IPS DF 6.9 (cell line): ENCODE measurements at regions not wholly inside any gene's neighbourhood (a gene's known extent, or its start where the extent isn't known, plus 50 kb on each side); places are given as distances from the start of the nearest gene placed in this dataset.

Source experiments
- DNase-seq: peaks from one replicate; pipeline ENCODE4 v3.0.0-alpha.2; 2013; ENCODE audit warnings: low read depth, low spot score
- H3K27ac ChIP-seq: one replicate; pipeline ENCODE4 v1.5.1; 2013; ENCODE audit warnings: low read length, control low read depth
- H3K27me3 ChIP-seq: 2 replicates; pipeline ENCODE4 v1.6.1; 2013; ENCODE audit warnings: mild to moderate bottlenecking, low read length; ENCODE audit not compliant: control insufficient read depth, insufficient read depth
- H3K36me3 ChIP-seq: 2 replicates; pipeline ENCODE4 v1.6.1; 2013; ENCODE audit warnings: low read length; ENCODE audit not compliant: control insufficient read depth, insufficient read depth
- H3K4me1 ChIP-seq: 2 replicates; pipeline ENCODE4 v1.6.1; 2013; ENCODE audit warnings: low read length; ENCODE audit not compliant: control insufficient read depth, insufficient read depth
- H3K4me3 ChIP-seq: 2 replicates; pipeline ENCODE4 v1.5.1; 2013; ENCODE audit warnings: mild to moderate bottlenecking, low read length
- H3K9me3 ChIP-seq: 2 replicates; pipeline ENCODE4 v1.6.1; 2013; ENCODE audit warnings: low read length, inconsistent platforms; ENCODE audit not compliant: control insufficient read depth, insufficient read depth
- WGBS: extraction: QIAGEN DNeasy Blood & Tissue Kit; methylation state at CpG from one replicate; pipeline ENCODE4 v1.1.7; 2013; ENCODE audit warnings: mixed read lengths, missing lambda C conversion rate; ENCODE audit not compliant: insufficient read length, insufficient coverage; 5-methylcytosine and 5-hydroxymethylcytosine counted together

DNA sequence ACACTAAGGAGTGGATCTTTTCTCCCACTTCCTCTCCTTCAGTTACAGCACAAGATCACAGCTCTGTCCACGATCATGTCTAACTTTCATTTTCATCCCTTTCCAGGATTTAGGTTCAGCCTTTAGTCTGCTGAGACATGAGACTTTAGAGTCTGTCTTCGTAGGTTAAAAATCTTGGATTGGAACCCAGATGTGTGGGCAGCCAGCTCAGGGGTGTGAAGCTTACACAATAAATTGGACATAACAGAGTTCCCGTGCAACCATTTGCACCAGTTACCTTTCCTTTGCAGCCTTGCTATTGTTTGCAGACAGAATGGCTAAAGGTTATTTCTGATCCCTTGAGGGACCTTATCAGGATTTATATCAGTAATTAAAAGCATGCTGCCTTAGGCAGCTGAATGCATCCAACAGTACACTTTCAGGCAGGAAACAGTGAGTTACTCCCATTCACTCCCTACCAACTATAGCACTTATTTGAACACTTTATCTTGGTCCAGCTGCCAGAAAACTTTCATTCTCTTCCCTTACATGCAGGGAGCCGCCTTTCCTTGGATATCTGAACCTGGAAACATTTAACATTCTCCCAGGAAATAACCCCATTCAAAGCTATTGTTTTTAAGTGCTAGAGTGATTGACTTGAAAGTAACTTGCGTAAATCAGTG is 87.3 kb downstream of the TMEM100 start:
- Histone ChIP-seq H3K4me1 (no peaks in the 10 kb centered on the region), H3K27me3 (no peaks in the 10 kb centered on the region), H3K27ac (no peak overlapping the region), H3K9me3 (no peaks in the 10 kb centered on the region), H3K36me3 (no peaks in the 10 kb centered on the region), H3K4me3 (no peak overlapping the region)
- no peak for DNase-seq
- WGBS, result no CpG with 5 or more reads among the region's 5 CpGs

DNA sequence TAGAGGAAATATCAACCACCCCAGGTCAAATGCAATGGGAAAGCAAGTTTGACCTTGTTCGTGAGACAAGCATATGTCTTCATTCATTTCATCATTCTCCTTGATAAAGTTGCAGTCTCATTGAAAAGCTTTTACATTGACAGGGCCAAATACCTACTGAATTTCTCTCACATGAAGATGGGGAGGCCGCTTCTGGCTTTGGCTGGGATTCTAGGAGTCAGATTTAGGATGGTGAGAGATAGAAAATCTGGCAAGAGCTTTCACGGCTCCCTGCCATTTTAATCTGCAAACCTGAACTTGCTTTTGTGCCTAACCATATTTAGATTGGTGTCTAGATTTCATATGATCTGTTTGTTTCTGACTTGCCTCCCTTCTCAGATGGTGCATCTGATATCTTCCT is 88.0 kb downstream of the TMEM100 start:
- no peaks in the 10 kb centered on the region for H3K36me3 ChIP-seq
- no peak overlapping the region for H3K4me3 ChIP-seq
- no peaks in the 10 kb centered on the region for H3K9me3 ChIP-seq
- H3K27ac ChIP-seq, result no peak overlapping the region
- DNase-seq, result no peak
- WGBS, result no CpG with 5 or more reads among the region's 3 CpGs
- H3K4me1 ChIP-seq, result no peaks in the 10 kb centered on the region
- no peaks in the 10 kb centered on the region for H3K27me3 ChIP-seq

DNA sequence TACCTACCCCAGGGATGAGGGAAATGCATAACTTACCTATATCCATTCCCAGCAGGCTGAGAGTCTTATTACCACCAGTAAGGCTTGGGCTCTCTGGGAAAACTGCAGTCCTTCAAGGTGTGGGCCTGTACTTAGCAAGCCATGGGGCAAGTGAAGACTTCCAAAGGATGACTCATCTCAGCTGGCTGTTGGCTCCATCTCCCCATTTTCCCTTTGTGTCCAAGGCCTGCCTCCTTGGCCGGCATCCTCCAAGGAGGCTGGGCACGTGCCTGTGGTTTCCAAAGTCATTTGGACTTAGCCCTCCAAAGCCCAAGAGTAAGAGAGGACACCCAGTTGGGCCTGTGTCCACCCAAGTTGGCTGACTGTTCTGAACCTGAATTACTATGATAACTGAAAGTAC is 89.8 kb downstream of the TMEM100 start:
- no peak for DNase-seq
- Histone ChIP-seq H3K27ac (no peak overlapping the region), H3K4me1 (no peaks in the 10 kb centered on the region), H3K36me3 (no peaks in the 10 kb centered on the region), H3K9me3 (no peaks in the 10 kb centered on the region), H3K4me3 (no peak overlapping the region), H3K27me3 (no peaks in the 10 kb centered on the region)
- WGBS, result no CpG with 5 or more reads among the region's 2 CpGs

DNA sequence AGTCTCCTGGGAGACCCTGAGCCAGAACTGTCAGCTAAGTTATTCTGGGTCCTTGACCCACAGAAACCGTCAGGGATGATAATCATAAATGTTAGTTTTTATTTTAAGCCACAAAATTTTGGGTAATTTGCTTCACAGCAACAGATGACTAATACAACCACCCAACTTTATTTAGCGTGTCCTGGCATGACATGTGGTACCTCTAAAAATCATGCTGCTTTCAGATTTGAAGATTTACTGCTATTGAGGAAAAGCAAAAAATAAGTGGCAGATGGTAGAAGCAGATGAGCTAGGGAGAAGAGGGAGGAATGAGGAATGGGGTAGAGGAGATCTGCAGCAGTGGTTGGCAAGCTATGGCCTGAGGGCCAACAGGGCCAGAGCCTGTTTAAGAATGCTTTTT is 90.4 kb downstream of the TMEM100 start:
- no peaks in the 10 kb centered on the region for H3K27me3 ChIP-seq
- H3K4me3 ChIP-seq, result no peak overlapping the region
- no peak for DNase-seq
- no peak overlapping the region for H3K27ac ChIP-seq
- no peaks in the 10 kb centered on the region for H3K9me3 ChIP-seq
- no CpG with 5 or more reads among the region's 2 CpGs for WGBS
- H3K4me1 ChIP-seq, result no peaks in the 10 kb centered on the region
- no peaks in the 10 kb centered on the region for H3K36me3 ChIP-seq

DNA sequence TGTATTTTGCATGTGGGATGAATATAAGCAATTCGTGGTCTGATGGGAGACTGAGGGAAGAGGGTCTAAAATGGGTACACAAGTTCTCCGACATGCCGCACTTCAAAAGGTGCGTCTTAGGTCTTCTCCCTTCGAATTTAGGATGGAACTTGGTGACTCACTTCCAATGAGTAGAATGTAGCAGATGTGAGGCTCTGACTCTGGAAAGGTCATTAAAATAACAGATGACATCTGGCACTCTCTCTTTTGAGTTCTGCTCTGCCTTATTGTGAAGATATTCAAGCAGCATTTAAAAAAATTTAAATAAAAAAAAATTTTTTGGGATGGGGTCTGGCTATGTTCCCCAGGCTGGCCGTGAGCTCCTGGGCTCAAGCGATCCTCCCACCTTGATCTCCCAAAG is 92.7 kb downstream of the TMEM100 start:
- Histone ChIP-seq H3K9me3 (no peaks in the 10 kb centered on the region), H3K4me1 (no peaks in the 10 kb centered on the region), H3K4me3 (no peak overlapping the region), H3K27ac (no peak overlapping the region), H3K36me3 (no peaks in the 10 kb centered on the region), H3K27me3 (no peaks in the 10 kb centered on the region)
- DNase-seq, result no peak
- WGBS, result no CpG with 5 or more reads among the region's 7 CpGs

DNA sequence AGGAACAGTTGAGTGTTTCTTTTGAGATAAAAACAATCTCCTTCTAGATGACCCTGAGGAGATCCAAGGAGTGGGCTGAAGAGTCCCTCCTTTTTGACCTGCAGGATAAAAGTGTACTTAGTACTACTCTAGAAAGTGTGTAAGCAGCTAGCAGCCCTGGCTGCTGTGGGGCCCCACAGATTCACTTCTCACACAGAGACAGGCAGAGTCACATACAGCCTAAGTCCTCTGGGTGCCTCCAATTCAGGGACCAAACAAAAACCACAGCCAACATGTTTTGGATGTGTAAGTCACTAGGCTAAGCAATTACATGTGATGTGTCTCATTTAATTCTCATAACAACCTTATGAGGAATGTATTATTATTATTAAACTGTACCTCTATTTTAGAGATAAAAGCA is 97.1 kb downstream of the TMEM100 start:
- H3K27ac ChIP-seq, result no peak overlapping the region
- DNase-seq, result no peak
- no peaks in the 10 kb centered on the region for H3K36me3 ChIP-seq
- no peaks in the 10 kb centered on the region for H3K9me3 ChIP-seq
- no peak overlapping the region for H3K4me3 ChIP-seq
- no peaks in the 10 kb centered on the region for H3K27me3 ChIP-seq
- H3K4me1 ChIP-seq, result no peaks in the 10 kb centered on the region

DNA sequence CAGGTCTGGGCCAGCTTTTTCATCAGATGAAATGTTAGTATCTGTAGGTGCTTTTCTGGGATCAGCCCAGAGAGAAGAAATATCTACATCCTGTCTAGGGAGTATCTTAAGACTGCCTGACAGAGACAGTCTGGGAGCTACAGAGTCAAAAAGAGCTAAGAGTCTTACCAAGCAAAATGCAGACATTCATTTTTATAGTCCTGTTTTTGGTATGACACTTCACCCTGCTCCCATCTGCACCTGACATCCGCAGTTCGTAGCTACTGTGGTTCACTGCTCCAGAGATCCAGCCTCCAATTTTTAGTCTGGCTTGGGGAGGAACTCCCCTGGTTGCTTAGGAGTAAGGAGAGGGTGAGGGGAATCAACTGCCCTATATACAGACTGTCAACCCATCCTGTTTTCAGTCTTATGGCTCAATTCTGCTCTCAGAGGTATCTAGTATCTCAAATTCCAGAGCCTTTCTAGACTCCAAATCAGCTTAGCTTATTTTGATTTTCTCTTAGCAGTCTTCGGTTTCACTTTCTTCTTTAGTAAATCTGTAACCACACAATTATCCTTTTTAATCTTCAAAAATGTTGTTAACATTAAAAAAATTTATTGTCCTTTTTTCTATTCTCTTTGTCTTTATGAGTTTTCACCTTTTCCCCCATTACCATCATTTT is 97.8 kb downstream of the TMEM100 start:
- H3K27me3 ChIP-seq, result no peaks in the 10 kb centered on the region
- 100% methylated on average over 1 of the region's 3 CpGs for WGBS
- no peaks in the 10 kb centered on the region for H3K9me3 ChIP-seq
- no peak for DNase-seq
- H3K27ac ChIP-seq, result no peak overlapping the region
- H3K4me1 ChIP-seq, result no peaks in the 10 kb centered on the region
- H3K4me3 ChIP-seq, result no peak overlapping the region
- no peaks in the 10 kb centered on the region for H3K36me3 ChIP-seq

DNA sequence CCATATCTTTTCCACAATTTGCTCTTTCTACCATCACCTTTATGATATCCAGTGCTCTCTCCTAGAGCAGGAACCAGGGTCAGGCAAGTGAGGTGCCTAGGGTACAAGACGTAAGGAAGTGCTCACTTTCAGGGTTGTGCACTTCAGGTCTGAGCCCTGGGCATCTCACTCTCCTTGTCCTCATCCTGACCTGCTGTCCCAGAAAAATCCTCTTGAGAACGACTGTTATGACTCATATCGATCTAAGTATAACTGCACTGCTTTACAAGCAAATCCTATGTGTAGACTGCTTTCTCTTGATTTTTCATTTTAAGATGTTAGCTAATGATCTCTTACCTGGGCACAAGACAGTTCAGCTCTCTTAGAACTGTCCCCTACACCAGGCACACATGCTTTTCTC is 100.1 kb downstream of the TMEM100 start:
- DNase-seq, result no peak

DNA sequence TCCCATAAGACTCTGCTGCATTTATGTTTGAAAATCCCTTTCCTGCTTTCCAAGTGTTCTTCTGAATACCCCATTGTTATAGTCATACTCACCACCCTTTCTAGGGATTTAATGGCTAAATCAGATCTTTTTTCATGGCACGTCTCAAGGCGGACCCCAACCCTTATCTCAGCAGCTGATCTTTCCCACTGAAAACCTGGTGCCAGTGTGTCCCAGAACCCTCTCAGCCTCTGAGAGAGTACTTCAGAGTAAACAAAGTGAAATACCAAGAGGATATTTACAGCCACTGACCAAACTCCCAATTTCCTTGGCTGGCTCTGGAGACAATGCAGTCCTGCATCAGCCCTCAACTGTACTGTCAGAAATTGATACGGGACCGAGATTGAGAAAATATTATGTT is 101.7 kb downstream of the TMEM100 start:
- Histone ChIP-seq H3K4me1 (no peaks in the 10 kb centered on the region), H3K27me3 (no peaks in the 10 kb centered on the region), H3K9me3 (no peaks in the 10 kb centered on the region), H3K27ac (no peak overlapping the region), H3K4me3 (no peak overlapping the region), H3K36me3 (no peaks in the 10 kb centered on the region)
- no CpG with 5 or more reads among the region's 4 CpGs for WGBS
- DNase-seq, result no peak

More for the DNA sequence above, 100.1 kb downstream of the TMEM100 start:
- Histone ChIP-seq H3K27me3 (no peaks in the 10 kb centered on the region), H3K9me3 (no peaks in the 10 kb centered on the region), H3K27ac (no peak overlapping the region), H3K4me1 (no peaks in the 10 kb centered on the region), H3K4me3 (no peak overlapping the region), H3K36me3 (no peaks in the 10 kb centered on the region)
- no CpG with 5 or more reads among the region's 3 CpGs for WGBS

DNA sequence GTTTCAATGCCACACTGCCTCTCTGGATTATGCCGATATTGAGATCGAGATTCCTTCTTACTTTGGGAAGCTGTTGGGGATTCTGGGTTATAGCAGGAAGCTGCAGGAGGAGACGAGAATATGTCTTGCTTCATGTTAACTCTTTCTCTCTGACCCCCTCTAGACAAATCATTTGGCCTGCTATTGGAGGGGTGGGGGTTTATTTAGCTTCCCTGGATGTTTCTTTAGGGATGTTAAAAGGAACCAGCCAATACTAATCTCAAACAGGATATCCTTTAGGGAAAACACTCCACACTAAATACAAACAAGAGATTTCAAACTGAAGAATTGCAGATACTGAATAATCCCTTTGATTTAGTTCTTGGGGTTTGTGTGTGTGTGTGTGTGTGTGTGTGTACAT is 102.6 kb downstream of the TMEM100 start:
- no peaks in the 10 kb centered on the region for H3K36me3 ChIP-seq
- H3K27ac ChIP-seq, result no peak overlapping the region
- H3K4me3 ChIP-seq, result no peak overlapping the region
- no peaks in the 10 kb centered on the region for H3K27me3 ChIP-seq
- no CpG with 5 or more reads among the region's 3 CpGs for WGBS
- no peaks in the 10 kb centered on the region for H3K4me1 ChIP-seq
- DNase-seq, result no peak
- H3K9me3 ChIP-seq, result no peaks in the 10 kb centered on the region

DNA sequence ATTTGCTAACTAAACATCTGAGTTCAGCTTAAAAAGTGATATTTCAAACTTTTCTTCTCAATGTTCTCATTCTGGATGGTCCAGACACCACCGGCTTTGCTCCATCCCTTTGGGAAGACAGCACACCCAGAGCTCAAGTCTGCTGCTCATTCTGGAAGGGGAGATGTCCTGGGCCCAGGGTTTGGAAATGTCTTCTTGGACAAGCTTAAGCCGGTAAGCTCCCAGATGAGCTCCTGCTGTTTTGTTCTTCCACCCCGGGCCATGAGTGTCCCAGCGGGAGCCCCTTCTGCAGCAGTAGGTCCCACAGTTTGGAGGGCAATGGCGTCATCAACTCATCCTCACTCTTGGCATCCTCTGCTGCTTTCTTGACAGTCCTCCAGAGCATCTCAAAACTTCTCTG is 105.2 kb downstream of the TMEM100 start:
- no peak overlapping the region for H3K4me3 ChIP-seq
- no peak for DNase-seq
- no peaks in the 10 kb centered on the region for H3K27me3 ChIP-seq
- H3K36me3 ChIP-seq, result no peaks in the 10 kb centered on the region
- no CpG with 5 or more reads among the region's 5 CpGs for WGBS
- H3K27ac ChIP-seq, result no peak overlapping the region
- H3K9me3 ChIP-seq, result no peaks in the 10 kb centered on the region
- H3K4me1 ChIP-seq, result no peaks in the 10 kb centered on the region
